Islet of Langerhans (tissue), 1 donor: ENCODE measurements at regions not wholly inside any gene's neighbourhood (a gene's known extent, or its start where the extent isn't known, plus 50 kb on each side); places are given as distances from the start of the nearest gene placed in this dataset.
"Not testable (repeated sequence)": the region's sequence is repeated elsewhere in the genome, so short reads cannot be mapped to it uniquely, and the experiment has no call there.

Experiments
- FAIRE-seq: peaks from one replicate; lab custom pipeline; 2011; peaks lifted over from hg19 to GRCh38; lab: Jason Lieb, UNC

DNA sequence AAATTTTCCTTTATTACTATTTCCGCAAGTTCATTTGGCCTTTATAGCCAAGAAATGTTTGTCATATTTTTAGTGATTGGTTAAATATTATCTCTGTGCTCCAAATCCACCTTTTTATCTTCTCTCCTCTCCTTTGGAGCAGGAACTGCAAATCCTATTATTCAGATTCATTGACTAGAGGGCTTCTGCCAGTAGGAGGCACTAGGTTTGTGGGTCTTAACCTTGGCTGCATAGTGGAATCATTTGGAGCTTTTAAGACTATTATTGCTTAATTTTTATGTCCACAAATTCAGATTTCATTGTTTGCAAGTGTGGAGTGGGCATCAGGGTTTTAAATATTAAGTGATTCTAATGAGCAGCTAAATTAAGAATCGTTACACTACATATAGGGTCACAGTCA is 75.3 kb upstream of the SYT10 start:
- FAIRE-seq, result no peak

DNA sequence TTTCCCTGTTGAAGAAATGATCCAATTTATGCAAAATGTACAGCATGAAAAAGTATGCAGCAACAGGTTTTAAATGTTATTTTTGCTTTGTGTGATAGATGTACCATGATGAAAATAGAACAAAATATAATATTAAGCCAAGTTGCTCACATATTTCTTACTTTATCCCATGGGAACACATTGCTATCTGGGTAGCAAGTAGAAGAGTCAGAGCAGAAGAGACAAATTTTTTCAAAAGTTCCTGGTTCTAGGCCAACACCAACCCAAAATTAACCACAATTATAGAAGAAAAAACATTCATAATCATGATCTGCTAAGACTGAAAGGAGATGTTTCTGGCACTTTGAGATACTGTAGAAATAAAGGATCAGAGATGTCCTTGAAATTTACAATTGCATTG is 79.9 kb upstream of the SYT10 start:
- FAIRE-seq, result no peak

DNA sequence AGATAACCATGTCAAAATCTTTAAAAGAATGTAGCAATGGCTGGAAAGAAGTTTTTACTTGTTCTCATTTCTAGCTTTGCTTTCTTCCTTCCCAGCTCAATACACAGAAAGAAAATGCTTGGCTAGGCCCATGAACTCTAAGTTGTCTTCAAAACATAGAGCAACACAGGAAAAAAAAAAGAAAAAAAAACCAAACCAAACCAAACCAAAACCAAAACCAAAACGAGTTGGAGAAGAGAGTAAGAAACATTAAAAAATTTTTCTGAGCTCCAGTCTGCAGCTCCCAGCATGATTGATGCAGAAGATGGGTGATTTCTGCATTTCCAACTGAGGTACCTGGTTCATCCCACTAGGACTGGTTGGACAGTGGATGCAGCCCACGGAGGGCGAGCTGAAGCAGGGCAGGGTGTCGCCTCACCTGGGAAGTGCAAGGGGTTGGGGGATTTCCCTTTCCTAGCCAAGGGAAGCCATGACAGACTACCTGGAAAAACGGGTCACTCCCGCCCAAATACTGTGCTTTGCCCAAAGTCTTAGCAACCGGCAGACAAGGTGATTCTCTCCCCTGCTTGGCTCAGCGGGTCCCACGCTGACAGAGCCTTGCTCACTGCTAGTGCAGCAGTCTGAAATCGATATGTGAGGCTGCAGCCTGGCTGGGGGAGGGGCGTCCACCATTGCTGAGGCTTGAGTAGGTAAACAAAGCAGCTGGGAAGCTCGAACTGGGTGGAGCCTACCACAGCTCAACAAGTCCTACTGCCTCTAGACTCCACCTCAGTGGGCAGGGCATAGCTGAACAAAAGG is 81.1 kb upstream of the SYT10 start:
- FAIRE-seq, result not testable (repeated sequence)

DNA sequence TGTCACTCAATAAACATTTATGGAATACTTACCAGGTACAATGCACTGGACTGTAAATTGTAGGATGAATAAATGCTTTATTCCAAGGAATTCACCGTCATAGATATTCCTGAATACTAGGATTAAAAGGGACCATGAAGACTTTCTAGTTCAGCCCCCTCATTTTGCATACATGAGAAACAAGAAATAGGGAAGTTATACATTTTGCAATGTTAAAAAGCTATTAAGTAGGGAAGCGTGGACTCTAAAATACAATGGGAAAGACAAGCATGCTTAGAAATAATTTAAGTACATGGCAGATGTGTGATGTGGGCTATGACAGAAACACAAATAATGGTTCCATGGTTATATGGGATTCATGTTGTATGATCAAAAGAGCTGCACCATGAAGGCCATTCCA is 89.4 kb upstream of the SYT10 start:
- FAIRE-seq, result no peak

DNA sequence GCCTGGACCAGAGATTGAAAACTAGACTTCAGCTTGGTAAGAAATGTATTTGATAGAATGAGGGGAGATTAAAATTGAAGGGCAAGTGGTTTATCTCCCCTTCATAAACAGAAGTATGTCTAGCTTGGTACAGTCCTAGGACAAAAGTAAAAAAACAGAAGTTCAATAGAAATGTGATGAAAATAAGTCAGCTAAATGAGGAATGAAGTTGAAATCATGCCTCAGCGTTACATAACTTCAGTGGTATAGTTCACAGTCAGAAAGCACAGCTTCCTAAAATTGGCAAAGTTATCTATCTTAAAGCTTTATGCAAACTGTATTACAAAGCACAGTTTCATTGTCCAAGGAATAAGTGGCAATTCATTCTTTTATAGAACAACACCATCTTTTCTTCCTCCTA is 90.2 kb upstream of the SYT10 start:
- no peak for FAIRE-seq

DNA sequence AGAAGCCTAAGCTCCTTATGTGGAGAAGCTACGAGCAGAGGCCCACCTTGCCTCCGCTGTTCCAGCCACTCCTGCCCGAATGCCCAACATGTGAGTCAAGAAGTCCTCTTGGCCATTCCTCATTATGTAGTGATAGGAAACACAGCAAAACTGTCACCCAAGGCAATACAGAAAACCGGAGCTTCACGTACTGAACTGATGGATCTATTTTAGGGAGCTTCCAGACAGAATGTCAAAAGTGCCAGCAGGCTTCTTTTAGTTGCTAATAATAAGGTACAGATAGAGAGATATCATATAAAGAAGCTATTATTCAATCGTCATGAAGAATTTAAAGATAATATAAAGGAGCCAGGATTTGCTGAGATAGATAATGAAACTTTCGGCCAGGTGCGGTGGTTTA is 91.6 kb upstream of the SYT10 start:
- FAIRE-seq, result no peak

DNA sequence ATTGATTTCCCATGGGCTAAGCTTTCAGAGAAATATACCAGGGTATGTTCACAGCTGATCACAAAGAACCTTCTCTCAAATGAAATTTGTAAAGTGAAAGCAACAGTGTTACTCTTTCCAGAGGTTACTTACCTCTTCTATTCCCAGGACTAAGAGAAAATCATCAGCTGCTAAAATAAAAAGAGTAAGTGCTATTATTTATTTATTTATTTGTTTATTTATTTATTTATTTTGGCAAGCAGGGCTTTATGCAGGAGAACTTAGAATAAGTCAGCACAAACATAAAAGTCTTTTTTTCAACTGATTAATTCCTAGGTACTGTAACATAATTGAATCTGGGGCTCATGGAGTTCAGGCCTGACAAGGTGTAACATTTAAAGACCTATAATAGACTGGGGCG is 93.9 kb upstream of the SYT10 start:
- FAIRE-seq, result no peak

DNA sequence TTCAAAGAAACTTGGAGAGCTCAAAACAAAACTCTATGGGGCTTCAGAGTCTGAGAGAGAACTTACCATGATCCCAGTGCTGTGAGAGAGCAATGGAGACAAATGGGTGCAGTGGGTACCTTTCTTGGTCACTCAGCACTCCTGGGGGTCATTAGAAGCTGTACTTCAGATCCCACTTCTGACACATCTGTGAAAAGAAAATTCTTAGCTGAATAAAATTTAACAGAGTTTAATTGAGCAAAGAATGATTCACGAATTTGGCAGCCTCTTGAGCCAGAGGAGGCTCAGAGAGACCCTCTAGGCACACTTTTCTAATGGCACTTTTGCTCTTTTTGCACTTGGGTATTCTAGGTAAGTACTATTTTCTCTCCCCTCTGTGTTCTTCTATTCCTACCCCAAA is 96.8 kb upstream of the SYT10 start:
- FAIRE-seq, result no peak

DNA sequence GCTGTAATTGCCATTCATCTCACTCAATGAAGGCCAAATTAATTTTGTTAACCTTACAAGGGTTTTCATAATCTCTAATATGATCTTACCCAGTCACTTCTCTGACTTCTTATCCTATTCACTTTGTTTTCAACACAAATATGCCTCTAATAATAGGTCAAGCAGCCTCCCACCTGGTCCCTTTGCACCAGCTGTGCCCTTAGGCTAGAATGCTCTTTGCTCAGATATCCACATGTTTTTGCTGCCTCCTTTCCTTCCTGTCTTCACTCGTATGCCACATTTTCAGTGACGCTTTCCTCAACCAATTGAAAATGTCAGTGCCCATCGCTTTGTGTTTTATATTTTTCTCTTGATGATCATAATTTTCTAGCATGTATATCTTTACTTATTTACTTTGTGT is 106.4 kb upstream of the SYT10 start:
- no peak for FAIRE-seq

DNA sequence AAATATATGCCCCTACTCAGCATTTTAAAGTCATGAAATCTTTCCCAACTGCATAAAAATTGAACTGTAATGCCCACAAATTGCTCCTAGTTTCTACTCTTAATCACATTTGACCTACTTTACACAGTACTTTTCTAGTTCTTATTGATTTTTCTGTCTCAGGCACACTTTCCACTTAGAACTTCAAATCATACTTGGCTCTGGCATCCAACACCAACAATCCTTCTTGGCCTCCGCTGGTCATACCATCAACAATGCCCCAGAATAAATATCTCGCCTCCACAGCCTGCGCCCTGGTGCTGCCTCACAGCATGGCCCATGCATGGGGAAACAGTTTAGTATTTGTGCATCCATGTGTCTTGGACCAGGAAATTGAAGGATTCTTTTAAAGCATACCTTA is 107.5 kb upstream of the SYT10 start:
- FAIRE-seq, result no peak

DNA sequence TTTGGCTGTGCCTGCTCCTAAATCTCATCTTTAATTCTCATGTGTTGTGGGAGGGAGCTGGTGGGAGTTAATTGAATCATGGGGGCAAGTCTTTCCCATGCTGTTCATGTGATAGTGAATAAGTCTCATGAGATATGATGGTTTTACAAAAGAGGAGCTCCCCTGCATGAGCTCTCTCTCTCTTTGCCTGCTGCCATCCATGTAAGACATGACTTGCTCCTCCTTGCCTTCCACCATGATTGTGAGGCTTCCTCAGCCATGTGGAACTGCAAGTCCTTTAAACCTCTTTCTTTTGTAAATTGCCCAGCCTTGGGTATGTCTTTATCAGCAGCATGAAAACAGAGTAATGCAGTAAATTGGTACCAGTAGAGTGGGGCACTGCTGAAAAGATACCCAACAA is 110.6 kb upstream of the SYT10 start:
- FAIRE-seq, result not testable (repeated sequence)

DNA sequence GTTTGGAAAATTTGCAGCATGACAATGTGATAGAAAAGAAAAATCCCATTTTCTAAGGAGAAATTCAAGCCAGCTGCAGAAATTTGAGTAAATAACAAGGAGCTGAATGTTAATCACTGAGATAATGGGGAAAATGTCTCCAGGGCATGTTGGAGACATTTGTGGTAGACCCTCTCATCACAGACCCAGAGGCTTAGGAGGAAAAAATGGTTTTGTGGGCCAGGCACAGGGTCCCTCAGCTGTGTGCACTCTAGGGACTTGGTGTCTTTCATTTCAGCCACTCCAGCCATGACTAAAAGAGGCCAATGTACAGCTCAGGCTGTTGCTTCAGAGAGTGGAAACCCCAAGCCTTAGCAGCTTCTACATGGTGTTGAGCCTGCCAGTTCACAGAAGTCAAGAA is 111.4 kb upstream of the SYT10 start:
- FAIRE-seq, result no peak

DNA sequence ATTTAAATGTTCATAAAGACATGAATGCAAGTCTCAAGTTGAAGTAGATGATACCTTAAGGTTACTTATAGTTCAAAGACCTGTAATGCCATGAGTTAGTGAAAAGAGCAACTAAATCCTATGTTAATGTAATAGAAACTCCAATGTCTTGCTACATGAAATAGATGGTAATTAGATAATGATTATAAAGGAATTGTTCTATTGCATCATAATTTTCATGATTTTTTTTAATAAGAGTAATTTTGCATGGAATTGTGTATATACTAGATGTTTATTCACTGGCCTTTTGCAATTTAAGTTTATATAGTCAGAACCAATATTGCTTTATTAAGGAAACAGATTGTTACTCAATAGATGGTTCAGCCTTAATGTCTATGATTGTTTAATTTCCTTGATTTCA is 115.5 kb upstream of the SYT10 start:
- no peak for FAIRE-seq

DNA sequence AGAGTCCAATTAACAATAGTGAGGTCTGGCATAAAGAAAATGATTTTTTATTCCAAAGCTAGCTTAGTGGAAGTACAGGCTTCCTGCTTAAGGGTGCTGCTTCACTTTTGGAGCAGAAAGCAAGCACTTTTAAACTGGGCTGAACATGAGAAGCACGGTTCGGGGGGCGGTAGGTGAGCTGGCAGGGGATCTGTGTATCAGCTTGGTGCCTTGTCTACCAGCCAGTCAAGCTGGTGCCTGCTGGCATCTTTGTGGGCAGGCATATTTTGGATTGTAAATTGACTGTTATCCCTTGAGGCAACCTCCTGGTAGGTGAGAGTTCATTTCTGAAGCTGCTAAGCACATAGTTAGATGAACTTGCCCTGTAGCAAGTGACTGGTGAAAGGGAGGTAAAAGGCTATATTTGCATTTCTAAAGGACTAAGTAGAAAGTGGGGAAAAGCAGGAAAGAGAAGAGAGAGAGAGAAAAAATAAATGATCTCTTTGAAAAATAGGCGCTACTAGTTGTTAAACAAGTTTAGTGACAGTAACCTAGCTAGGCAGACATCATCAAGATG is 121.1 kb upstream of the SYT10 start:
- no peak for FAIRE-seq

DNA sequence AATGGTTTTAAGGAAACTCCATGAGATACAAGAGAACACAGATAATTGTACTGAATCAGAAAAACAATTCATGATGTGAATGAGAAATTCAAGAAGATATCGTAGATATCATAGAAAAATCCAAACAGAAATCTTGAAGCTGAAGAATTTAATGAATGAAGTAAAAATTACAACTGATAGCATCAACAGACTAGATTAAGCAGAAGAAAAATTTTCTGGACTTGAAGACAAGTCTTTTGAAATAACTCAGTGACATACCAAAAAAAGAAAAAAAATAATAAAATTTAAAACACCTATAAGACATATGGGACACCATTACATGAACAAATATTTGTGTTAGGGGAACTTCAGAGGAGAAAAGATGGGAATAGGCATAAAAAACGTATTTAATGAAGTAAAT is 122.8 kb upstream of the SYT10 start:
- no peak for FAIRE-seq

DNA sequence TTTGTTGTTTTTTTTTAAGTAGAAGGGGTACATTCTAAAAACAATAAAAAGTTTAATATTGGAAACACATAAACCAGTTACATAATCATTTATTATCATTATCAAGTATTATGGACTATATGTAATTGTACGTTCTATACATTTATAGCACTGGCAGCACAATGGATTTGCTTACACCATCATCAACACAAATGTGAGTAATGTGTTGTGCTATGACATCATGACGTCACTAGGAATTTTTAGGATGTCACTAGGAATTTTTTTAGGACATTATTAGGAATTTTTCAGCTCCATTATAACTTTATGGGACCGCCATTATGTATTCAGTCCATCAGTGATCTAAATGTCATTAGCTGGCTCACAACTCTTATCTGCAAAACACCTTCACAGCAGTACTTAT is 126.8 kb upstream of the SYT10 start:
- no peak for FAIRE-seq

DNA sequence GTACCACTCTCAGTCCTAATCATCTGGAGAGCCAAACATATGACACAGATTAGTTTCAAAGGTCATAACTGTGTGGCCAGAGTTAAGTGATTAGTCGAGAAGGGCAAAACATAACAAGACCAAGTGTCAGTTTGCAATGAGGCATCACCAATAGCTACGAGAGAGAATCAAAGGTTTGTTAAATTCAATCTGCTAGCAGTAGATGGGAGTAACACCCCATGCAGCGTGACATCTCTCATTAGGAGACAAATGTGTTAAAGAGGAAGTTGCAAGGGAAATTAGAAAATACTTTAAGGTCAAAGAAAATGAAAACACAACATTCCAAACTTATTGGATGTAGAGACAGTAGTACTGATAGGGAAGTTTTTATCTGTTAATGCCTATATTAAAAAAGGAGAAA is 135.7 kb upstream of the SYT10 start:
- FAIRE-seq, result no peak

DNA sequence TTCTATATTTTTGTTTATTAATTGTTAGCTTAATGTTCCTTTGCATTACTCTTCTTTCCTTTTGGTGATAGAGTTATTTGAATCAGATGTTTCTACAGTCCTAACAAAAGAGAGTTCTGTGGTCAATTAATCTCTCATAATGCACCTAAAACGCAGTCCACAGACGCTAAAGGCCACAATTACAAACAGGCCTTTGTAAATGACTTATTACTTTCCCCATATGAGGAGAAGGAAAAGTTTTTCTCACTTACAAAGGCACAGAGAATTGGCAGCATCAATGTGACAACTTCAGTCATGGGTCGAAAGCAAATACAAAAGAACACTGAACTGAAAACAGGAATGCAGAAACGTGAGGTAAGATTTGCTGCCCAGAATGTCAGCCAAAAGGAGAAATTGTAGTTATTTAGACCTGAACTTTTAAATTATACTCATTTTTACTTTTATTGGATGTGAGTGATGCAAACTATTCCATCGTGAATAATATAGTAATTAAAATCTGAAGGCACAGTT is 142.0 kb upstream of the SYT10 start:
- no peak for FAIRE-seq

DNA sequence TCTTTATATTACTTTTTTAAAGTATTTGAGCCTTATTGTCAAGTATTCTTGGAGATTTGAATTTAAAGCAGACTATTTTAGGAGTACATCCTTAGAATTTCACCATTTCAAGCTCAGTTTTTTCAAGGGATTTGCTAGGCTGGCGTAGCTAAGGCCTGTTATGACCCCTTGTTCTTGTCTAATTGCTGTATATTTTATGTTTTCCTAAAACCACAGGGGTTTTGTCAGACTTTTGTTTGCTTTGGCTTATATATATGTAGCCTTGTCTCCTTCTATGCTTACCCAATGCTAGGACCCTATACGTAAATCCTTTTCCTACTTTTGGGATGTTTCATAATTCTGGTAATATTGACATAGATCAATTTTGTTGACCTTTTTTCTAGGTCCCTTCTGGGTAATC is 147.0 kb upstream of the SYT10 start:
- FAIRE-seq, result no peak

DNA sequence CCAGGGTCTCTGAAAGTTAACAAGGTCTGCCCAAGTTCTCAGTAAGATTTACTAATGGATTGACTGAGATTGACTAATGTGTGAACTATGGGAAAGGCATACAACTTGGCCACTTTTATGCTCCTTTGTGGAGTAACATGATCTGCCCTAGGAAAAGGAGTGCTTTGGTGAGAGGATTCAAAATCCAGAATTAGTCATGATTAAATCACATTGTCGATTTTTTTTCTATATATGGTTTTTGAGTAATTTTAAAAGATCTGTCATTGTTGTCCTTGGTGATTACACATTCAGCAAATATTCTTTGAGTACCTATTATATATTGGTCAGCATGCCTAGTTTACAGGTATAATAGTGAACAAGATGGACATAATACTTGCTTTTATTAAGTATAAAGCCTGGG is 147.7 kb upstream of the SYT10 start:
- FAIRE-seq, result no peak

DNA sequence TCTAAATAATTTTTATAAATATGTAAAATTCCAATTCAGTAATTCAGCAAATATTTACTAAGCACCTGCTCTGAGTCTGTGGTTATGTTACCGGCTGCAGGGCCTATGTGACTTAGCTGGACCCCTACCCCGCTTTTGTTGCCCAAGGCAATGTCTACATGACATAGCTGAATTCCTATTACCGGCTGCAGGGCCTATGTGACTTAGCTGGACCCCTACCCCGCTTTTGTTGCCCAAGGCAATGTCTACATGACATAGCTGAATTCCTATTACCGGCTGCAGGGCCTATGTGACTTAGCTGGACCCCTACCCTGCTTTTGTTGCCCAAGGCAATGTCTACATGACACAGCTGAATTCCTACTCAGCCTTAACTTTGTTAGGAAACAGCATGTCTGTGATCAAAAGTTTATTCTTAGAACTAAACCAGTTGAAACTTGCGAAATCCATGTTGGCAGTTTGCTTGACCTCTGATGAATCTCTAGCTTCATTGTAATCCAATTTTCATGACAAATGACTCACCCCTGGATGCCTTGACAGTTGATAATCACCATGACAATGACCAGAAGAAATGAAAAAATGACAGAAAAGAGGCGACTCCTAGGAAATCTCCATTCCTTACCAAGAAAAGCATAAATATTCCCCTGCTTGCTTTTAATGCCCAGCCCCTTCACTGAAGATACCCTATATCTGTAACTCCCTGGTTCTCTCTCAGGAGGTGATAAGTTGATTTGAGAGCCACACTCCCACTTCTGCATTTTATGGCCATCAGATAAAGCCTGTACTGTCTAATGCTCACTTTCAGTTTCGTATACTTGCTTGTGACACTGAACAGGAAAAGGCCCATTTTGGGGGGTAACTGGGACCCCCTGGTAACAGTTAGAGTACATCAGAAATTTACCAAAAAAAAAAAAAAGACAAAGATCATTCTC is 148.4 kb upstream of the SYT10 start:
- no peak for FAIRE-seq

DNA sequence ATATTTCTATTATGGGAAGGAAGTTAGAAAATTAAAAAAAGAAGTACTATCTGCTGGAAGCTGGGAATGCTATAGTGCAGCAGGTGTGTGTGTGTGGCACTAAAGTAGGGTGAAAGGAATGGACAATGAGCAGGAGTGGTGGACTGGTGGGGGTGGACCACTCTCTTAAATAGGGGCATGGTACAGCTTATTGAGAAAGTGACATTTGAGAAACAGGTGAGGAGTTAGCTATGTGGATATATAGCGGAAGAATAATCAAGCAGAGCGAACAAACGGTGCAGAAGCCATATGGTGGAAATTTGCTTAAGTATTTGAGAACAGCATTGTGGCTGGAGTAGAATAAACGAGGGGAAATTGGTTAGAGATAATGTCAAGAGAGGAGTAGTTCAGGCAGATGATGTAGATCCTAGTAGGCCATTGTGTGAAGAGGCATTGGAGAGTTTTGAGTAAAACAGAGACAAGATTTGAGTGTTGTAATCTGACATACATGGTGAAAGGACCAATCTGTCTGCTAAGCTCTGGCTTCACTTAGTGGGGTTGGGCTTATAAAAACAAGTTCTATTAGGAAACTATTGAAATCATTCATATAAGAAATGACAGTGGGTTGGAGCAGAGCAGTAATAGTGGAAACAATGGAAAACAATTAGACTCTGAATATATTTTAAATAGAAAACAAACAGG is 149.2 kb upstream of the SYT10 start:
- FAIRE-seq, result no peak
